SK-N-SH (cell line): ENCODE measurements at regions not wholly inside any gene's neighbourhood (a gene's known extent, or its start where the extent isn't known, plus 50 kb on each side); places are given as distances from the start of the nearest gene placed in this dataset.

Experiments used
- CTCF ChIA-PET: fragments of 300-600, 350-600 bp; formaldehyde crosslinking; extraction: SDS; loops from one replicate; lab custom pipeline; 2021; lab: Yijun Ruan, JAX
- POLR2A ChIA-PET: fragments of 350-600 bp; sonication (Branson Sonifier 250); formaldehyde crosslinking; extraction: SDS; loops from one replicate; lab custom pipeline; 2020; ENCODE audit warnings: antibody characterized with exemption, inconsistent platforms; lab: Yijun Ruan, JAX
- DNase-seq: peaks from one replicate; pipeline ENCODE4 v3.0.0; 2012
- H2AFZ ChIP-seq: fragments of 200-600 bp; sonication (generic); 2 replicates; pipeline ENCODE4 v1.8.1; 2016; ENCODE audit warnings: antibody characterized with exemption, mild to moderate bottlenecking, low read depth
- H3F3A ChIP-seq: fragments of 200-600 bp; sonication (generic); replicated peaks from 2 replicates; pipeline ENCODE3; 2016; ENCODE audit warnings: antibody characterized with exemption, mild to moderate bottlenecking; ENCODE audit not compliant: insufficient read depth
- H3K27ac ChIP-seq, 2 experiments: fragments of 200-500 bp in 1 of 2; fragments of 200-600 bp in 1 of 2; sonication (Bioruptor generic) in 1 of 2; sonication (generic), shearing (Covaris generic) in 1 of 2; 2 replicates each; pipeline versions ENCODE4 v1.5.1 to v1.6.1; 2014 to 2016; ENCODE audit warnings: low read depth in 2 of 2, inconsistent platforms in 1 of 2, low read length in 1 of 2, mild to moderate bottlenecking in 1 of 2, mixed read lengths in 1 of 2
- H3K27me3 ChIP-seq: fragments of 200-600 bp; sonication (generic), shearing (Covaris generic); 2 replicates; pipeline ENCODE4 v1.6.1; 2016; ENCODE audit warnings: mixed run types; ENCODE audit not compliant: insufficient read depth
- H3K36me3 ChIP-seq, 2 experiments: fragments of 200-500 bp in 1 of 2; fragments of 200-600 bp in 1 of 2; sonication (Bioruptor generic) in 1 of 2; sonication (generic) in 1 of 2; replicated peaks in 1 of 2; 2 replicates each; pipeline versions ENCODE3 to v1.5.1; 2014 to 2016; ENCODE audit warnings: low read length in 1 of 2, mild to moderate bottlenecking in 1 of 2; ENCODE audit not compliant: insufficient read depth in 2 of 2, control insufficient read depth in 1 of 2
- H3K4me1 ChIP-seq, 2 experiments: fragments of 200-500 bp in 1 of 2; fragments of 200-600 bp in 1 of 2; sonication (Bioruptor generic) in 1 of 2; sonication (generic), shearing (Covaris generic) in 1 of 2; 2 replicates each; pipeline versions ENCODE4 v1.5.1 to v1.6.1; 2014 to 2016; ENCODE audit warnings: low read depth in 1 of 2, low read length in 1 of 2, mixed run types in 1 of 2; ENCODE audit not compliant: insufficient read depth in 2 of 2, control insufficient read depth in 1 of 2
- H3K4me2 ChIP-seq: fragments of 200-600 bp; sonication (generic), shearing (Covaris generic); 2 replicates; pipeline ENCODE4 v1.6.1; 2017; ENCODE audit warnings: mixed run types
- H3K4me3 ChIP-seq, 2 experiments: fragments of 200-500 bp in 1 of 2; fragments of 200-600 bp in 1 of 2; sonication (Bioruptor generic) in 1 of 2; sonication (generic), shearing (Covaris generic) in 1 of 2; 2 replicates each; pipeline versions ENCODE4 v1.5.1 to v1.8.1; 2014 to 2016; ENCODE audit warnings: low read depth in 2 of 2, inconsistent platforms in 1 of 2, low read length in 1 of 2, mild to moderate bottlenecking in 1 of 2, mixed read lengths in 1 of 2, moderate library complexity in 1 of 2
- H3K79me2 ChIP-seq: fragments of 200-600 bp; sonication (generic); 2 replicates; pipeline ENCODE4 v1.8.1; 2017; ENCODE audit warnings: mild to moderate bottlenecking; ENCODE audit not compliant: insufficient read depth
- H3K9ac ChIP-seq: fragments of 200-600 bp; sonication (generic); 2 replicates; pipeline ENCODE4 v1.6.1; 2017; ENCODE audit warnings: mixed run types
- H3K9me2 ChIP-seq: fragments of 200-600 bp; sonication (generic); 2 replicates; pipeline ENCODE4 v1.6.1; 2017; ENCODE audit warnings: mixed run types
- H3K9me3 ChIP-seq: fragments of 200-600 bp; sonication (generic); 2 replicates; pipeline ENCODE4 v1.6.1; 2017; ENCODE audit warnings: mixed run types, mild to moderate bottlenecking, moderate library complexity
- H4K20me1 ChIP-seq: fragments of 200-600 bp; sonication (generic); 2 replicates; pipeline ENCODE4 v1.6.1; 2017; ENCODE audit warnings: mild to moderate bottlenecking, mixed run types; ENCODE audit not compliant: insufficient read depth
- CHD2 ChIP-seq: fragments of 150-350 bp; IDR thresholded peaks from 2 replicates; pipeline ENCODE4 v1.6.1; 2018; ENCODE audit warnings: low read length; ENCODE audit not compliant: partially characterized antibody
- ELF1 ChIP-seq: IDR thresholded peaks from 2 replicates; pipeline ENCODE4 v1.4.0; 2012
- EP300 ChIP-seq, 2 experiments: IDR thresholded peaks; 2 replicates each; pipeline versions ENCODE4 v1.4.0 to v1.6.1; 2012; ENCODE audit warnings: borderline replicate concordance in 1 of 2, low read depth in 1 of 2, low read length in 1 of 2
- FOXJ3 ChIP-seq: sonication (generic); formaldehyde crosslinking; IDR thresholded peaks from 2 replicates; pipeline ENCODE4 v1.5.1; 2020; ENCODE audit warnings: mild to moderate bottlenecking, missing genetic modification reagents
- FOXM1 ChIP-seq: IDR thresholded peaks from 2 replicates; pipeline ENCODE4 v1.4.0; 2012; ENCODE audit warnings: low read depth, mild to moderate bottlenecking
- GATA2 ChIP-seq: sonication (generic); formaldehyde crosslinking; IDR thresholded peaks from 2 replicates; pipeline ENCODE4 v1.5.0; 2020; ENCODE audit warnings: mild to moderate bottlenecking, missing genetic modification reagents
- IRF3 ChIP-seq: fragments of 150-350 bp; IDR thresholded peaks from 2 replicates; pipeline ENCODE4 v1.6.1; 2016; ENCODE audit warnings: mild to moderate bottlenecking, low read depth, low read length
- JUND ChIP-seq: IDR thresholded peaks from 2 replicates; pipeline ENCODE4 v1.4.0; 2012
- MAX ChIP-seq: IDR thresholded peaks from 2 replicates; pipeline ENCODE4 v1.4.0; 2012; ENCODE audit warnings: low read depth
- MEF2A ChIP-seq: IDR thresholded peaks from 2 replicates; pipeline ENCODE4 v1.4.0; 2012; ENCODE audit warnings: low read depth, borderline replicate concordance
- MXI1 ChIP-seq: IDR thresholded peaks from 2 replicates; pipeline ENCODE4 v1.6.1; 2012; ENCODE audit warnings: mild to moderate bottlenecking, low read depth, low read length, improper control_type of control experiment
- NFIC ChIP-seq: IDR thresholded peaks from 2 replicates; pipeline ENCODE4 v1.4.0; 2012; ENCODE audit warnings: borderline replicate concordance
- POLR2AphosphoS5 ChIP-seq: IDR thresholded peaks from 2 replicates; pipeline ENCODE4 v1.6.1; 2012; ENCODE audit warnings: low read depth, low read length
- RAD21 ChIP-seq: IDR thresholded peaks from 2 replicates; pipeline ENCODE4 v1.6.1; 2012; ENCODE audit warnings: mild to moderate bottlenecking, low read length
- REST ChIP-seq: IDR thresholded peaks from 2 replicates; pipeline ENCODE4 v1.6.1; 2012; ENCODE audit warnings: mild to moderate bottlenecking, low read depth, low read length, moderate library complexity
- RFX5 ChIP-seq: IDR thresholded peaks from 2 replicates; pipeline ENCODE4 v1.6.1; 2012; ENCODE audit warnings: mild to moderate bottlenecking, improper control_type of control experiment, low read length
- RXRA ChIP-seq: IDR thresholded peaks from 2 replicates; pipeline ENCODE4 v1.4.0; 2012; ENCODE audit warnings: low read depth, mild to moderate bottlenecking, borderline replicate concordance
- TCF12 ChIP-seq: IDR thresholded peaks from 2 replicates; pipeline ENCODE4 v1.4.0; 2012
- TEAD4 ChIP-seq: IDR thresholded peaks from 2 replicates; pipeline ENCODE4 v1.4.0; 2012; ENCODE audit warnings: mild to moderate bottlenecking, borderline replicate concordance; ENCODE audit not compliant: insufficient read depth
- USF1 ChIP-seq: IDR thresholded peaks from 2 replicates; pipeline ENCODE4 v1.4.0; 2012; ENCODE audit warnings: low read depth, borderline replicate concordance
- USF2 ChIP-seq: fragments of 150-350 bp; IDR thresholded peaks from 2 replicates; pipeline ENCODE4 v1.6.1; 2017; ENCODE audit warnings: antibody characterized with exemption, low read length, low read depth, borderline replicate concordance
- WGBS: methylation state at CpG from one replicate; pipeline ENCODE4 v1.1.6; 2017; ENCODE audit warnings: low lambda C conversion rate; 5-methylcytosine and 5-hydroxymethylcytosine counted together
- TF ChIP-seq, protein P1 (sequence below): fragments of 200-600 bp; sonication (generic); IDR thresholded peaks from 2 replicates; pipeline ENCODE4 v1.6.1; 2017; ENCODE audit warnings: antibody characterized with exemption, mild to moderate bottlenecking, moderate library complexity

GRCh38 chr20:48349656-48350055 is 478.1 kb downstream of the PREX1 start:
- Histone ChIP-seq H3K36me3 (no peaks in the 10 kb centered on the region), H3K4me3 (no peak overlapping the region), H3K4me1 (no peaks in the 10 kb centered on the region; a peak in 1 of 4 replicates), H4K20me1 (no peaks in the 10 kb centered on the region), H3F3A (no peaks in the 10 kb centered on the region), H3K27me3 (no peaks in the 10 kb centered on the region; the same call in 1 of the 2 replicates), H3K9ac (no peak overlapping the region), H3K79me2 (no peaks in the 10 kb centered on the region), H2AFZ (no peak overlapping the region), H3K9me3 (no peaks in the 10 kb centered on the region), H3K27ac (no peak overlapping the region), H3K4me2 (no peak overlapping the region), H3K9me2 (no peaks in the 10 kb centered on the region)
- 44% methylated on average over 4 of the region's 4 CpGs for WGBS
- TF ChIP-seq EP300 (IDR thresholded peaks at IDR 0.05; ENCODE audit: borderline replicate concordance in 1 of 2, low read depth in 1 of 2, low read length in 1 of 2), result no peak
- TF ChIP-seq MEF2A, result no peak
- TF ChIP-seq JUND, result no peak
- TF ChIP-seq RFX5, result no peak
- no peak for TF ChIP-seq FOXM1
- no peak for TF ChIP-seq MXI1
- no peak for TF ChIP-seq POLR2AphosphoS5
- TF ChIP-seq ELF1, result no peak
- TF ChIP-seq USF1, result no peak
- no peak for TF ChIP-seq RXRA
- no peak for TF ChIP-seq CHD2
- no peak for TF ChIP-seq FOXJ3 (CRISPR knock-in tag)
- no peak for TF ChIP-seq USF2
- no peak for TF ChIP-seq GATA2 (CRISPR knock-in tag)
- TF ChIP-seq RAD21, result no peak
- TF ChIP-seq, protein P1, sequence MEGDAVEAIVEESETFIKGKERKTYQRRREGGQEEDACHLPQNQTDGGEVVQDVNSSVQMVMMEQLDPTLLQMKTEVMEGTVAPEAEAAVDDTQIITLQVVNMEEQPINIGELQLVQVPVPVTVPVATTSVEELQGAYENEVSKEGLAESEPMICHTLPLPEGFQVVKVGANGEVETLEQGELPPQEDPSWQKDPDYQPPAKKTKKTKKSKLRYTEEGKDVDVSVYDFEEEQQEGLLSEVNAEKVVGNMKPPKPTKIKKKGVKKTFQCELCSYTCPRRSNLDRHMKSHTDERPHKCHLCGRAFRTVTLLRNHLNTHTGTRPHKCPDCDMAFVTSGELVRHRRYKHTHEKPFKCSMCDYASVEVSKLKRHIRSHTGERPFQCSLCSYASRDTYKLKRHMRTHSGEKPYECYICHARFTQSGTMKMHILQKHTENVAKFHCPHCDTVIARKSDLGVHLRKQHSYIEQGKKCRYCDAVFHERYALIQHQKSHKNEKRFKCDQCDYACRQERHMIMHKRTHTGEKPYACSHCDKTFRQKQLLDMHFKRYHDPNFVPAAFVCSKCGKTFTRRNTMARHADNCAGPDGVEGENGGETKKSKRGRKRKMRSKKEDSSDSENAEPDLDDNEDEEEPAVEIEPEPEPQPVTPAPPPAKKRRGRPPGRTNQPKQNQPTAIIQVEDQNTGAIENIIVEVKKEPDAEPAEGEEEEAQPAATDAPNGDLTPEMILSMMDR, result no peak
- no peak for DNase-seq
- ChIA-PET POLR2A (no interaction called here), CTCF (no interaction called here)

GRCh38 chr20:48348022-48348421 is 479.8 kb downstream of the PREX1 start:
- no peak for DNase-seq
- Histone ChIP-seq H3K27ac (no peak overlapping the region), H4K20me1 (no peaks in the 10 kb centered on the region), H3K4me1 (no peaks in the 10 kb centered on the region; a peak in 1 of 4 replicates), H3K27me3 (no peaks in the 10 kb centered on the region; the same call in 1 of the 2 replicates), H3F3A (no peaks in the 10 kb centered on the region), H3K79me2 (no peaks in the 10 kb centered on the region), H3K9me2 (no peaks in the 10 kb centered on the region), H3K4me3 (no peak overlapping the region), H3K4me2 (no peak overlapping the region), H3K36me3 (no peaks in the 10 kb centered on the region), H3K9me3 (no peaks in the 10 kb centered on the region), H2AFZ (no peak overlapping the region), H3K9ac (no peak overlapping the region)
- 51% methylated on average over 3 of the region's 3 CpGs for WGBS
- ChIA-PET POLR2A (no interaction called here), CTCF (interaction anchor here (1.1 kb wide), 1 partner anchor 10 kb away, joined by 3 read pairs; no protein-coding TSS in a partner anchor)
- TF ChIP-seq TCF12 (no peak), FOXM1 (no peak), NFIC (no peak), IRF3 (no peak), TEAD4 (no peak), CHD2 (no peak), RAD21 (no peak), REST (no peak), MXI1 (no peak), MAX (no peak)
